ENCODE measurements at regions not wholly inside any gene's neighbourhood (a gene's known extent, or its start where the extent isn't known, plus 50 kb on each side); places are given as distances from the start of the nearest gene placed in this dataset.

DNA sequence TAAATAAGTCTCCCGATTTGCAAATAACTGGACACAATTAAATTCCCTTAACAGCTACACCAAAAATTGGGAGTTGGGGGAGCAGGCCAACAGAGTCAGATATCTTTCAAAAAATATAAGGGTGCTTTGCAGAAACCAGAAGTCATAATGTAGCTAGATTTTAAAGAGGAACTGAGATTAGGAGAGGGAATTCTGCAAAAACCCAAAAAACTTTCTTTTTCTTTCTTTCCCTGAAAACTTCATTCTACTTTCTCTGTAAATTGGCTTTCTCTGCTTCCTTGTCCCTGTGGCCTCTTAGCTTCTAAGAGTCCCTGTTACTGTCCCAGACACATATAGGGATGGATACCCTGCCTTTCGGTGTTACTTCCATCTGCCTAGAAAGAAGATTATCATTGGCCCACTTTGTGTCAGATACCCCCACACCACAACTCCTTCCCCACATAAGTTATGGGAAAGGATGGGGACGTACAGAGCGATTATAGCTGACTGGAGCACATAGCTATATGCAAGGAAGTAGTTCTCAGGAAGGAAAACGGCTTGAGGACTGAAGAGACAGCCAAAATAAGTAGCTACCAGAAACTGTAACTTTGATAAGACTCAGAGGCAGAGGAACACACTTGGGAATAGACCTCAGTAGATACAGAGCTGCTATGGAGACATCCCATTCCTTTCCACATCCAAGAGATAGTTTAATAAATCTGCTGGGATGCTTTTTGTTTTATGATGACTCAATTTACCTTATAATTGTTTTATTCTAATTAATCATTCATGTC is 129.1 kb upstream of the TGFBR2 start:
- CTCF ChIA-PET: interaction anchor here (0.7 kb wide), 1 partner anchor 14 kb away, joined by 9 read pairs; no protein-coding TSS in a partner anchor
- Histone ChIP-seq H2BK20ac (ENCODE audit: low read depth, low read length) (no peak overlapping the region), H3K4me3 (ENCODE audit: insufficient read depth, low read depth, low read length) (no peak overlapping the region), H3K18ac (ENCODE audit: low read depth, low read length) (peak overlapping the region; percentile 65; the same call in 1 of the 2 replicates), H2BK15ac (ENCODE audit: low read depth, low read length) (no peak overlapping the region; the same call in 2 of the 3 replicates), H2AFZ (replicated peaks; ENCODE audit: low read length, poor library complexity) (no peak overlapping the region), H3K36me3 (ENCODE audit: control insufficient read depth, insufficient read depth, low read length) (no peaks in the 10 kb centered on the region), H3K27ac (ENCODE audit: insufficient read depth, low read length) (no peak overlapping the region), H3K27me3 (ENCODE audit: control insufficient read depth, insufficient read depth, low read length) (no peaks in the 10 kb centered on the region), H3K79me1 (ENCODE audit: low read depth in 1 of 2, low read length in 2 of 2) (no peaks in the 10 kb centered on the region), H3K9me3 (ENCODE audit: control insufficient read depth, insufficient read depth, low read length) (no peaks in the 10 kb centered on the region; the same call in 1 of the 2 replicates), H4K5ac (ENCODE audit: low read depth, low read length) (peak overlapping the region; percentile 54; the same call in 1 of the 2 replicates), H3K4ac (ENCODE audit: low read depth, low read length) (no peak overlapping the region), H3K4me1 (ENCODE audit: control insufficient read depth, insufficient read depth, low read length) (no peaks in the 10 kb centered on the region), H3K56ac (ENCODE audit: extremely low read depth, insufficient read depth, low read length) (no peak overlapping the region), H2AK5ac (ENCODE audit: low read depth, low read length) (0 out of 2 replicates have a peak overlapping the region, but pooled peaks have one; percentile 55), H3K9ac (ENCODE audit: low read depth, low read length) (no peak overlapping the region), H2BK120ac (ENCODE audit: low read depth, low read length) (peak overlapping the region; percentile 27; the same call in 1 of the 2 replicates), H4K91ac (ENCODE audit: insufficient read depth, low read depth, low read length) (0 out of 2 replicates have a peak overlapping the region, but pooled peaks have one; percentile 25), H3K9me1 (ENCODE audit: insufficient read depth, low read length) (peaks cover 3% of the 10 kb centered on the region; the same call in 1 of the 2 replicates), H3K23ac (ENCODE audit: low read depth, low read length) (no peak overlapping the region), H2AK9ac (replicated peaks; ENCODE audit: low read depth, low read length, poor library complexity) (no peak overlapping the region), H3K4me2 (ENCODE audit: low read depth, low read length) (no peak overlapping the region), H2BK5ac (ENCODE audit: low read depth, low read length, poor library complexity, severe bottlenecking) (no peak overlapping the region), H4K20me1 (ENCODE audit: insufficient read depth, low read length) (no peaks in the 10 kb centered on the region), H4K8ac (ENCODE audit: low read depth in 2 of 2, low read length in 2 of 2) (no peak overlapping the region), H3K14ac (replicated peaks; ENCODE audit: low read depth, low read length) (no peak overlapping the region)
- no CpG with 5 or more reads among the region's 5 CpGs for WGBS, 2 experiments (ENCODE audit: extremely low coverage in 2 of 2, insufficient read length in 1 of 2)
- DNase-seq (no peak), ATAC-seq (ENCODE audit: low read depth) (no peak)
- in situ Hi-C loops (cut with MboI; ENCODE audit: low sequenced_read_pairs) (no loop called here), dilution Hi-C loops (cut with HindIII; ENCODE audit: low sequenced_read_pairs, unreplicated experiment) (no loop called here), intact Hi-C loops (cut with micrococcal nuclease) (no loop called here)
- POLR2A ChIA-PET (ENCODE audit: unreplicated experiment): no interaction called here
- no TSS peak for BruUV-seq (replicated peaks)
- no peak for TF ChIP-seq MAZ (IDR thresholded peaks at IDR 0.05; ENCODE audit: borderline replicate concordance, low read depth, low read length)
- no peak for TF ChIP-seq RCOR1 (IDR thresholded peaks at IDR 0.05; ENCODE audit: insufficient replicate concordance, low read length)
- TF ChIP-seq, protein P1, sequence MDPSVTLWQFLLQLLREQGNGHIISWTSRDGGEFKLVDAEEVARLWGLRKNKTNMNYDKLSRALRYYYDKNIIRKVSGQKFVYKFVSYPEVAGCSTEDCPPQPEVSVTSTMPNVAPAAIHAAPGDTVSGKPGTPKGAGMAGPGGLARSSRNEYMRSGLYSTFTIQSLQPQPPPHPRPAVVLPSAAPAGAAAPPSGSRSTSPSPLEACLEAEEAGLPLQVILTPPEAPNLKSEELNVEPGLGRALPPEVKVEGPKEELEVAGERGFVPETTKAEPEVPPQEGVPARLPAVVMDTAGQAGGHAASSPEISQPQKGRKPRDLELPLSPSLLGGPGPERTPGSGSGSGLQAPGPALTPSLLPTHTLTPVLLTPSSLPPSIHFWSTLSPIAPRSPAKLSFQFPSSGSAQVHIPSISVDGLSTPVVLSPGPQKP (IDR thresholded peaks at IDR 0.05; ENCODE audit: borderline replicate concordance, low read depth, low read length): no peak
- TF ChIP-seq RFX5 (IDR thresholded peaks at IDR 0.05; ENCODE audit: low read depth, low read length): no peak
- TF ChIP-seq NFE2L2 (IDR thresholded peaks at IDR 0.05; ENCODE audit: low read depth, low read length): no peak
- no peak for TF ChIP-seq FOS (IDR thresholded peaks at IDR 0.05; ENCODE audit: low read depth, low read length)
- TF ChIP-seq MXI1 (IDR thresholded peaks at IDR 0.05; ENCODE audit: borderline replicate concordance, low read depth, low read length): no peak
- TF ChIP-seq, protein P2, sequence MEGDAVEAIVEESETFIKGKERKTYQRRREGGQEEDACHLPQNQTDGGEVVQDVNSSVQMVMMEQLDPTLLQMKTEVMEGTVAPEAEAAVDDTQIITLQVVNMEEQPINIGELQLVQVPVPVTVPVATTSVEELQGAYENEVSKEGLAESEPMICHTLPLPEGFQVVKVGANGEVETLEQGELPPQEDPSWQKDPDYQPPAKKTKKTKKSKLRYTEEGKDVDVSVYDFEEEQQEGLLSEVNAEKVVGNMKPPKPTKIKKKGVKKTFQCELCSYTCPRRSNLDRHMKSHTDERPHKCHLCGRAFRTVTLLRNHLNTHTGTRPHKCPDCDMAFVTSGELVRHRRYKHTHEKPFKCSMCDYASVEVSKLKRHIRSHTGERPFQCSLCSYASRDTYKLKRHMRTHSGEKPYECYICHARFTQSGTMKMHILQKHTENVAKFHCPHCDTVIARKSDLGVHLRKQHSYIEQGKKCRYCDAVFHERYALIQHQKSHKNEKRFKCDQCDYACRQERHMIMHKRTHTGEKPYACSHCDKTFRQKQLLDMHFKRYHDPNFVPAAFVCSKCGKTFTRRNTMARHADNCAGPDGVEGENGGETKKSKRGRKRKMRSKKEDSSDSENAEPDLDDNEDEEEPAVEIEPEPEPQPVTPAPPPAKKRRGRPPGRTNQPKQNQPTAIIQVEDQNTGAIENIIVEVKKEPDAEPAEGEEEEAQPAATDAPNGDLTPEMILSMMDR (conservative IDR thresholded peaks at IDR 0.05; ENCODE audit: low read depth, low read length): no peak
- no peak for TF ChIP-seq CHD1 (IDR thresholded peaks at IDR 0.05; ENCODE audit: low read depth, low read length)
- no peak for TF ChIP-seq MAFK (IDR thresholded peaks at IDR 0.05; ENCODE audit: low read depth, low read length)
- no peak for TF ChIP-seq BHLHE40 (IDR thresholded peaks at IDR 0.05; ENCODE audit: low read depth, low read length)
- TF ChIP-seq CEBPB (IDR thresholded peaks at IDR 0.05; ENCODE audit: low read depth, low read length): no peak
- no peak for TF ChIP-seq RAD21 (IDR thresholded peaks at IDR 0.05; ENCODE audit: low read length)
- TF ChIP-seq POLR2A (IDR thresholded peaks at IDR 0.05; ENCODE audit: low read depth, low read length): no peak
- TF ChIP-seq SMC3 (IDR thresholded peaks at IDR 0.05; ENCODE audit: low read depth, low read length): no peak

Measured in IMR-90 (cell line).